T-cell (primary cell): ENCODE measurements at regions not wholly inside any gene's neighbourhood (a gene's known extent, or its start where the extent isn't known, plus 50 kb on each side); places are given as distances from the start of the nearest gene placed in this dataset.

Source experiments
- ATAC-seq, 4 experiments: fragments of 200-7000 bp in 3 of 4; fragments of 150-1000 bp in 1 of 4; cut with Tn5 transposase; replicated peaks in 1 of 4; 1 replicate in 3 of 4; 2 replicates in 1 of 4; pipeline ENCODE4 v1.10.0; 2021; ENCODE audit warnings: moderate library complexity in 3 of 4, mild to moderate bottlenecking in 2 of 4, moderate number of reproducible peaks in 1 of 4
- CTCF ChIA-PET, 2 donors: fragments of 300-600 bp; sonication (Branson Sonifier 250); formaldehyde crosslinking; loops; one replicate each; lab custom pipeline; 2022; ENCODE audit warnings: antibody characterized with exemption in 2 of 2; lab: Charles Lee
- POLR2A ChIA-PET, 2 donors: fragments of 300-600 bp; sonication (Branson Sonifier 250); formaldehyde crosslinking; loops; one replicate each; lab custom pipeline; 2022; ENCODE audit warnings: antibody characterized with exemption in 2 of 2; lab: Charles Lee
- DNase-seq, 35 experiments: peaks; one replicate each; pipeline versions ENCODE4 v3.0.0 to v3.0.0-alpha.2; 2013 to 2023
- H3K27ac ChIP-seq: one replicate; pipeline ENCODE4 v1.5.1; 2013; ENCODE audit warnings: low read length
- H3K27me3 ChIP-seq, 2 experiments: replicated peaks in 1 of 2; 1 replicate in 1 of 2; 2 replicates in 1 of 2; pipeline versions ENCODE4 v1.6.1 to v1.7.0; 2013; ENCODE audit warnings: low read length in 1 of 2, mixed read lengths in 1 of 2; ENCODE audit not compliant: control insufficient read depth in 2 of 2, insufficient read depth in 2 of 2; ENCODE audit errors: extremely low read depth in 1 of 2
- H3K36me3 ChIP-seq, 2 donors: 1 replicate in 1 of 2; 2 replicates in 1 of 2; pipeline versions ENCODE4 v1.6.1 to v1.7.0; 2013; ENCODE audit warnings: low read length in 1 of 2; ENCODE audit not compliant: control insufficient read depth in 2 of 2, insufficient read depth in 1 of 2; ENCODE audit errors: extremely low read depth in 1 of 2
- H3K4me1 ChIP-seq, 2 experiments: 1 replicate in 1 of 2; 2 replicates in 1 of 2; pipeline versions ENCODE4 v1.6.1 to v1.7.0; 2013; ENCODE audit warnings: low read length in 2 of 2, mixed read lengths in 1 of 2; ENCODE audit not compliant: insufficient read depth in 2 of 2, control insufficient read depth in 1 of 2; ENCODE audit errors: extremely low read depth in 1 of 2
- H3K4me3 ChIP-seq, 2 donors: 1 replicate in 1 of 2; 2 replicates in 1 of 2; pipeline versions ENCODE4 v1.5.1 to v1.7.0; 2013; ENCODE audit warnings: mild to moderate bottlenecking in 2 of 2, low read length in 1 of 2, moderate library complexity in 1 of 2; ENCODE audit not compliant: control insufficient read depth in 1 of 2; ENCODE audit errors: extremely low read depth in 1 of 2
- H3K9me3 ChIP-seq: 2 replicates; pipeline ENCODE4 v1.7.0; 2013
- H3K27ac Mint-ChIP-seq, 2 donors: one replicate each; pipeline ENCODE4 v1.8.0; 2020 to 2021; ENCODE audit warnings: mild to moderate bottlenecking in 2 of 2, mixed read lengths in 2 of 2
- H3K27me3 Mint-ChIP-seq, 2 donors: one replicate each; pipeline ENCODE4 v1.8.0; 2021 to 2022; ENCODE audit warnings: mixed read lengths in 2 of 2
- H3K36me3 Mint-ChIP-seq: one replicate; pipeline ENCODE4 v1.8.0; 2021; ENCODE audit warnings: mixed read lengths
- H3K4me1 Mint-ChIP-seq, 3 donors: one replicate each; pipeline ENCODE4 v1.8.0; 2020 to 2022; ENCODE audit warnings: mixed read lengths in 3 of 3, mild to moderate bottlenecking in 1 of 3
- H3K4me3 Mint-ChIP-seq, 3 donors: one replicate each; pipeline ENCODE4 v1.8.0; 2020 to 2022; ENCODE audit warnings: mild to moderate bottlenecking in 3 of 3, mixed read lengths in 3 of 3, moderate library complexity in 3 of 3
- H3K9me3 Mint-ChIP-seq, 3 donors: one replicate each; pipeline ENCODE4 v1.8.0; 2020 to 2022; ENCODE audit warnings: mixed read lengths in 3 of 3
- WGBS: methylation state at CpG from one replicate; pipeline ENCODE4 v1.1.5; 2013; ENCODE audit warnings: missing lambda C conversion rate; ENCODE audit not compliant: insufficient coverage; 5-methylcytosine and 5-hydroxymethylcytosine counted together

GRCh38 chr2:198905881-198906612 is 551.7 kb downstream of the SATB2 start:
- Mint-ChIP-seq H3K4me1 (no peaks in the 10 kb centered on the region), H3K27me3 (no peaks in the 10 kb centered on the region), H3K27ac (no peak overlapping the region), H3K9me3 (peaks cover 0 to 5% (median 0%) of the 10 kb centered on the region in 3 donors), H3K4me3 (no peak overlapping the region), H3K36me3 (no peaks in the 10 kb centered on the region)
- 58% methylated on average over 4 of the region's 7 CpGs for WGBS
- H3K9me3 ChIP-seq = no peaks in the 10 kb centered on the region
- ATAC-seq (no peak), DNase-seq (no peak)
- no peaks in the 10 kb centered on the region for H3K4me1 ChIP-seq
- CTCF ChIA-PET = no interaction called here
- H3K36me3 ChIP-seq = no peaks in the 10 kb centered on the region
- POLR2A ChIA-PET = interaction anchor here in 1 of 2 donors (0.6 kb wide), 1 partner anchor 159 kb away, joined by 4 read pairs; no protein-coding TSS in a partner anchor
- H3K4me3 ChIP-seq = no peak overlapping the region
- H3K27ac ChIP-seq = no peak overlapping the region
- no peaks in the 10 kb centered on the region for H3K27me3 ChIP-seq

- peaks cover 4 to 5% (median 4%) of the 10 kb centered on the region in 3 donors for H3K9me3 Mint-ChIP-seq
- POLR2A ChIA-PET = no interaction called here
- CTCF ChIA-PET = no interaction called here
Measured at GRCh38 chr2:198901894-198902293, 555.8 kb downstream of the SATB2 start.

GRCh38 chr2:198900141-198900540 is 557.6 kb downstream of the SATB2 start:
- H3K4me1 ChIP-seq = no peaks in the 10 kb centered on the region
- no peak overlapping the region for H3K4me3 ChIP-seq
- Mint-ChIP-seq H3K27me3 (no peaks in the 10 kb centered on the region), H3K4me3 (no peak overlapping the region), H3K9me3 (peaks cover 4 to 5% (median 4%) of the 10 kb centered on the region in 3 donors), H3K4me1 (no peaks in the 10 kb centered on the region), H3K36me3 (no peaks in the 10 kb centered on the region), H3K27ac (no peak overlapping the region)
- WGBS = 67% methylated on average over 1 of the region's 3 CpGs
- ATAC-seq (no peak), DNase-seq (no peak)
- CTCF ChIA-PET = no interaction called here
- POLR2A ChIA-PET = no interaction called here
- H3K36me3 ChIP-seq = no peaks in the 10 kb centered on the region
- H3K27ac ChIP-seq = no peak overlapping the region
- H3K9me3 ChIP-seq = no peaks in the 10 kb centered on the region
- H3K27me3 ChIP-seq = no peaks in the 10 kb centered on the region

More at GRCh38 chr2:198901894-198902293, 555.8 kb downstream of the SATB2 start:
- no peak for DNase-seq
- no peaks in the 10 kb centered on the region for H3K27me3 Mint-ChIP-seq
- no peak overlapping the region for H3K4me3 Mint-ChIP-seq
- no peaks in the 10 kb centered on the region for H3K9me3 ChIP-seq
- no peaks in the 10 kb centered on the region for H3K27me3 ChIP-seq
- no peaks in the 10 kb centered on the region for H3K4me1 Mint-ChIP-seq
- no peak overlapping the region for H3K27ac ChIP-seq
- no peaks in the 10 kb centered on the region for H3K36me3 Mint-ChIP-seq
- H3K36me3 ChIP-seq = no peaks in the 10 kb centered on the region
- no peak overlapping the region for H3K4me3 ChIP-seq
- H3K4me1 ChIP-seq = no peaks in the 10 kb centered on the region
- ATAC-seq = no peak
- H3K27ac Mint-ChIP-seq = no peak overlapping the region

GRCh38 chr2:198890490-198890889 is 567.2 kb downstream of the SATB2 start:
- H3K27ac ChIP-seq = no peak overlapping the region
- no peak for ATAC-seq
- H3K27ac Mint-ChIP-seq = no peak overlapping the region
- peaks cover 0 to 4% (median 2%) of the 10 kb centered on the region in 3 donors for H3K9me3 Mint-ChIP-seq
- ChIA-PET POLR2A (no interaction called here), CTCF (interaction anchor here in 1 of 2 donors (0.7 kb wide), 1 partner anchor 103 kb away, joined by 5 read pairs; no protein-coding TSS in a partner anchor)
- H3K9me3 ChIP-seq = no peaks in the 10 kb centered on the region
- no peaks in the 10 kb centered on the region for H3K36me3 ChIP-seq
- H3K27me3 ChIP-seq = no peaks in the 10 kb centered on the region
- no peaks in the 10 kb centered on the region for H3K4me1 Mint-ChIP-seq
- H3K4me1 ChIP-seq = no peaks in the 10 kb centered on the region
- H3K27me3 Mint-ChIP-seq = peaks cover 0 to 4% of the 10 kb centered on the region in 2 donors
- no peaks in the 10 kb centered on the region for H3K36me3 Mint-ChIP-seq
- no peak for DNase-seq
- H3K4me3 ChIP-seq = no peak overlapping the region
- no peak overlapping the region for H3K4me3 Mint-ChIP-seq

GRCh38 chr2:198883604-198884003 is 574.1 kb downstream of the SATB2 start:
- Histone ChIP-seq H3K4me1 (no peaks in the 10 kb centered on the region), H3K4me3 (no peak overlapping the region), H3K27me3 (no peaks in the 10 kb centered on the region), H3K36me3 (no peaks in the 10 kb centered on the region), H3K9me3 (no peaks in the 10 kb centered on the region), H3K27ac (no peak overlapping the region)
- DNase-seq (no peak), ATAC-seq (no peak)
- Mint-ChIP-seq H3K4me1 (no peaks in the 10 kb centered on the region), H3K4me3 (no peak overlapping the region), H3K27ac (no peak overlapping the region), H3K36me3 (no peaks in the 10 kb centered on the region), H3K9me3 (peaks cover 0 to 4% (median 0%) of the 10 kb centered on the region in 3 donors), H3K27me3 (no peaks in the 10 kb centered on the region)
- 57% methylated on average over 1 of the region's 2 CpGs for WGBS
- ChIA-PET CTCF (no interaction called here), POLR2A (no interaction called here)

GRCh38 chr2:198880986-198881385 is 576.8 kb downstream of the SATB2 start:
- no peak overlapping the region for H3K4me3 Mint-ChIP-seq
- ChIA-PET CTCF (no interaction called here), POLR2A (no interaction called here)
- Histone ChIP-seq H3K9me3 (no peaks in the 10 kb centered on the region), H3K4me1 (no peaks in the 10 kb centered on the region), H3K27ac (no peak overlapping the region), H3K27me3 (no peaks in the 10 kb centered on the region), H3K36me3 (no peaks in the 10 kb centered on the region), H3K4me3 (no peak overlapping the region)
- H3K27ac Mint-ChIP-seq = no peak overlapping the region
- no peak for DNase-seq
- no peak for ATAC-seq
- no peaks in the 10 kb centered on the region for H3K36me3 Mint-ChIP-seq
- H3K4me1 Mint-ChIP-seq = no peaks in the 10 kb centered on the region
- H3K9me3 Mint-ChIP-seq = peaks cover 0 to 4% (median 0%) of the 10 kb centered on the region in 3 donors
- H3K27me3 Mint-ChIP-seq = no peaks in the 10 kb centered on the region

- ChIA-PET POLR2A (no interaction called here), CTCF (no interaction called here)
- Histone ChIP-seq H3K27me3 (no peaks in the 10 kb centered on the region), H3K9me3 (no peaks in the 10 kb centered on the region), H3K4me3 (no peak overlapping the region), H3K36me3 (no peaks in the 10 kb centered on the region), H3K27ac (no peak overlapping the region), H3K4me1 (no peaks in the 10 kb centered on the region)
- no peaks in the 10 kb centered on the region for H3K27me3 Mint-ChIP-seq
- H3K36me3 Mint-ChIP-seq = no peaks in the 10 kb centered on the region
- no peak overlapping the region for H3K4me3 Mint-ChIP-seq
- H3K4me1 Mint-ChIP-seq = no peaks in the 10 kb centered on the region
- peaks cover 0 to 4% (median 0%) of the 10 kb centered on the region in 3 donors for H3K9me3 Mint-ChIP-seq
- DNase-seq (no peak), ATAC-seq (no peak)
- no peak overlapping the region for H3K27ac Mint-ChIP-seq
Measured at GRCh38 chr2:198880421-198880820, 577.3 kb downstream of the SATB2 start.
